WTC11 (cell line): ENCODE measurements at regions not wholly inside any gene's neighbourhood (a gene's known extent, or its start where the extent isn't known, plus 50 kb on each side); places are given as distances from the start of the nearest gene placed in this dataset.

Experiments used
- ATAC-seq: fragments of 200-7000 bp; cut with Tn5 transposase; 2 replicates; pipeline ENCODE4 v1.10.0; 2021; ENCODE audit warnings: mild to moderate bottlenecking, moderate library complexity
- CTCF ChIA-PET: fragments of 300-600 bp; sonication (Branson Sonifier 250); formaldehyde crosslinking; loops from one replicate; lab custom pipeline; 2021; ENCODE audit warnings: antibody characterized with exemption; lab: Charles Lee
- POLR2A ChIA-PET: fragments of 350-600 bp; sonication (Branson Sonifier 250); formaldehyde crosslinking; loops from one replicate; lab custom pipeline; 2021; ENCODE audit warnings: antibody characterized with exemption; lab: Charles Lee
- DNase-seq: peaks from one replicate; pipeline ENCODE4 v3.0.0; 2021; ENCODE audit warnings: low spot score
- H3K27ac Mint-ChIP-seq: 2 replicates; pipeline ENCODE4 v1.8.0; 2021; ENCODE audit warnings: mixed read lengths
- H3K27me3 Mint-ChIP-seq: 2 replicates; pipeline ENCODE4 v1.8.0; 2021; ENCODE audit warnings: low read depth, mild to moderate bottlenecking, moderate library complexity, mixed read lengths
- H3K36me3 Mint-ChIP-seq: 2 replicates; pipeline ENCODE4 v1.8.0; 2021; ENCODE audit warnings: mixed read lengths
- H3K4me1 Mint-ChIP-seq: 2 replicates; pipeline ENCODE4 v1.8.0; 2022; ENCODE audit warnings: mixed read lengths
- H3K4me3 Mint-ChIP-seq: 2 replicates; pipeline ENCODE4 v1.8.0; 2021; ENCODE audit warnings: mild to moderate bottlenecking, moderate library complexity, mixed read lengths
- H3K9me3 Mint-ChIP-seq: 2 replicates; pipeline ENCODE4 v1.8.0; 2021; ENCODE audit warnings: mixed read lengths
- AFF4 ChIP-seq: sonication (generic); formaldehyde crosslinking; IDR thresholded peaks from 2 replicates; pipeline ENCODE4 v1.8.1; 2023; ENCODE audit warnings: mild to moderate bottlenecking, missing genetic modification reagents, borderline replicate concordance
- ATF2 ChIP-seq: sonication (generic); formaldehyde crosslinking; IDR thresholded peaks from 2 replicates; pipeline ENCODE4 v1.8.1; 2022; ENCODE audit warnings: low read depth, missing genetic modification reagents, borderline replicate concordance
- CREM ChIP-seq: sonication (generic); formaldehyde crosslinking; IDR thresholded peaks from 2 replicates; pipeline ENCODE4 v1.8.1; 2022; ENCODE audit warnings: mild to moderate bottlenecking, missing genetic modification reagents, moderate library complexity
- E2F4 ChIP-seq: sonication (generic); formaldehyde crosslinking; IDR thresholded peaks from 2 replicates; pipeline ENCODE4 v1.8.1; 2022; ENCODE audit warnings: low read depth, mild to moderate bottlenecking, moderate library complexity, missing genetic modification reagents, borderline replicate concordance
- E2F5 ChIP-seq: sonication (generic); formaldehyde crosslinking; IDR thresholded peaks from 2 replicates; pipeline ENCODE4 v1.8.1; 2022; ENCODE audit warnings: mild to moderate bottlenecking, moderate library complexity, missing genetic modification reagents
- ELF4 ChIP-seq: sonication (generic); formaldehyde crosslinking; IDR thresholded peaks from 2 replicates; pipeline ENCODE4 v1.8.1; 2022; ENCODE audit warnings: low read depth, mild to moderate bottlenecking, moderate library complexity, missing genetic modification reagents
- EMX1 ChIP-seq: fragments of 250-450 bp; sonication (Bioruptor Pico); IDR thresholded peaks from 2 replicates; pipeline ENCODE4 v1.8.0; 2021; ENCODE audit warnings: mild to moderate bottlenecking
- FOXP1 ChIP-seq: sonication (generic); formaldehyde crosslinking; IDR thresholded peaks from 2 replicates; pipeline ENCODE4 v1.8.0; 2022; ENCODE audit warnings: missing genetic modification reagents, mild to moderate bottlenecking, moderate library complexity, borderline replicate concordance
- FOXP4 ChIP-seq: sonication (generic); formaldehyde crosslinking; IDR thresholded peaks from 2 replicates; pipeline ENCODE4 v1.8.0; 2022; ENCODE audit warnings: mild to moderate bottlenecking, missing genetic modification reagents
- GRHL2 ChIP-seq: fragments of 250-450 bp; sonication (Bioruptor Pico); IDR thresholded peaks from 2 replicates; pipeline ENCODE4 v1.8.0; 2022; ENCODE audit warnings: mild to moderate bottlenecking, moderate library complexity; ENCODE audit not compliant: insufficient replicate concordance, severe bottlenecking
- GTF2I ChIP-seq: fragments of 250-450 bp; sonication (Bioruptor Pico); conservative IDR thresholded peaks from 2 replicates; pipeline ENCODE4 v1.4.0; 2021; ENCODE audit warnings: mild to moderate bottlenecking
- HMGXB4 ChIP-seq: sonication (generic); formaldehyde crosslinking; IDR thresholded peaks from 2 replicates; pipeline ENCODE4 v1.8.1; 2023; ENCODE audit warnings: mild to moderate bottlenecking, moderate library complexity, missing genetic modification reagents
- IRF1 ChIP-seq: sonication (generic); formaldehyde crosslinking; IDR thresholded peaks from 2 replicates; pipeline ENCODE4 v1.8.0; 2023; ENCODE audit warnings: missing genetic modification reagents
- IRF2 ChIP-seq: sonication (generic); formaldehyde crosslinking; IDR thresholded peaks from 2 replicates; pipeline ENCODE4 v1.8.0; 2022; ENCODE audit warnings: low read depth, missing genetic modification reagents, borderline replicate concordance
- JUN ChIP-seq: sonication (generic); formaldehyde crosslinking; IDR thresholded peaks from 2 replicates; pipeline ENCODE4 v1.8.0; 2023; ENCODE audit warnings: mild to moderate bottlenecking, missing genetic modification reagents
- NR2C2 ChIP-seq: sonication (generic); formaldehyde crosslinking; IDR thresholded peaks from 2 replicates; pipeline ENCODE4 v1.8.0; 2022; ENCODE audit warnings: mild to moderate bottlenecking, missing genetic modification reagents
- USF2 ChIP-seq: sonication (generic); formaldehyde crosslinking; IDR thresholded peaks from 2 replicates; pipeline ENCODE4 v1.8.1; 2023; ENCODE audit warnings: mild to moderate bottlenecking, missing genetic modification reagents, moderate library complexity
- ZBTB21 ChIP-seq: sonication (generic); formaldehyde crosslinking; IDR thresholded peaks from 2 replicates; pipeline ENCODE4 v1.8.1; 2023; ENCODE audit warnings: mild to moderate bottlenecking, missing genetic modification reagents, borderline replicate concordance
- ZNF138 ChIP-seq: sonication (generic); formaldehyde crosslinking; conservative IDR thresholded peaks from 2 replicates; pipeline ENCODE4 v1.8.1; 2022; ENCODE audit warnings: mild to moderate bottlenecking, moderate library complexity, missing genetic modification reagents

- TF ChIP-seq FOXP4: no peak
- no peak for TF ChIP-seq USF2 (CRISPR knock-in tag)
- TF ChIP-seq EMX1 (CRISPR knock-in tag): no peak
These were observed 660.1 kb upstream of the CCDC179 start (continued) for GRCh38 chr11:23520226-23520960.

GRCh38 chr11:23536907-23537306, 676.6 kb upstream of the CCDC179 start:
- H3K36me3 Mint-ChIP-seq: peaks cover 4% of the 10 kb centered on the region; the same call in 1 of the 2 replicates
- peaks cover 15% of the 10 kb centered on the region for H3K9me3 Mint-ChIP-seq
- ATAC-seq (no peak), DNase-seq (no peak)
- ChIA-PET POLR2A (no interaction called here), CTCF (no interaction called here)
- H3K27ac Mint-ChIP-seq: no peak overlapping the region
- H3K27me3 Mint-ChIP-seq: no peaks in the 10 kb centered on the region
- no peak overlapping the region for H3K4me3 Mint-ChIP-seq
- H3K4me1 Mint-ChIP-seq: peaks cover 14% of the 10 kb centered on the region
- TF ChIP-seq IRF2 (CRISPR knock-in tag): no peak
- no peak for TF ChIP-seq FOXP4
- no peak for TF ChIP-seq CREM
- TF ChIP-seq GTF2I (CRISPR knock-in tag): no peak
- no peak for TF ChIP-seq E2F4
- TF ChIP-seq ZNF138: no peak
- TF ChIP-seq FOXP1 (CRISPR knock-in tag): no peak
- no peak for TF ChIP-seq HMGXB4 (CRISPR knock-in tag)
- TF ChIP-seq JUN (CRISPR knock-in tag): no peak
- no peak for TF ChIP-seq AFF4 (CRISPR knock-in tag)
- TF ChIP-seq EMX1 (CRISPR knock-in tag): no peak
- no peak for TF ChIP-seq E2F5
- no peak for TF ChIP-seq IRF1 (CRISPR knock-in tag)
- no peak for TF ChIP-seq ELF4 (CRISPR knock-in tag)
- TF ChIP-seq ZBTB21 (CRISPR knock-in tag): no peak
- no peak for TF ChIP-seq GRHL2 (CRISPR knock-in tag)
- TF ChIP-seq ATF2 (CRISPR knock-in tag): no peak
- no peak for TF ChIP-seq NR2C2 (CRISPR knock-in tag)
